ENCODE measurements at regions not wholly inside any gene's neighbourhood (a gene's known extent, or its start where the extent isn't known, plus 50 kb on each side); places are given as distances from the start of the nearest gene placed in this dataset.

DNA sequence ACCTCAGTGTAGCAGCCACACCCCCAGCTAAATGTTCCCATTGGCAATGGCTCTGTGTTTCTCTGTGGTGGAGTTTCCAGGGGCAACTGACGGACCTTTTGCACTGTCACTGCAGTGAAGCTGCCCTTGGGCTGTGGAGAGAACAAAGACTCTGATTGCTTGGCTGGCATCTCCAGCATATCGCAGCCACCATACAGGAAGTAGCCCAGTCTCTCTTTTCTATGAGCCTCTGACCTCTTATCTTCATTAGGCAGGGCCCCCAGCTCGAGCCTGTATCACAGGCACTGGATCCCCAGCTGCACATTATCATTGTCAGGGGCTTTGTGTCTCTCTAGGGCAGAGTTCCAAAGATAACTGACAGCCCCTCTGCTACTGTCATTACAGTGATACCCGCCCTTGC, 483.5 kb downstream of the ARAP2 start:
- TF ChIP-seq, protein P1, sequence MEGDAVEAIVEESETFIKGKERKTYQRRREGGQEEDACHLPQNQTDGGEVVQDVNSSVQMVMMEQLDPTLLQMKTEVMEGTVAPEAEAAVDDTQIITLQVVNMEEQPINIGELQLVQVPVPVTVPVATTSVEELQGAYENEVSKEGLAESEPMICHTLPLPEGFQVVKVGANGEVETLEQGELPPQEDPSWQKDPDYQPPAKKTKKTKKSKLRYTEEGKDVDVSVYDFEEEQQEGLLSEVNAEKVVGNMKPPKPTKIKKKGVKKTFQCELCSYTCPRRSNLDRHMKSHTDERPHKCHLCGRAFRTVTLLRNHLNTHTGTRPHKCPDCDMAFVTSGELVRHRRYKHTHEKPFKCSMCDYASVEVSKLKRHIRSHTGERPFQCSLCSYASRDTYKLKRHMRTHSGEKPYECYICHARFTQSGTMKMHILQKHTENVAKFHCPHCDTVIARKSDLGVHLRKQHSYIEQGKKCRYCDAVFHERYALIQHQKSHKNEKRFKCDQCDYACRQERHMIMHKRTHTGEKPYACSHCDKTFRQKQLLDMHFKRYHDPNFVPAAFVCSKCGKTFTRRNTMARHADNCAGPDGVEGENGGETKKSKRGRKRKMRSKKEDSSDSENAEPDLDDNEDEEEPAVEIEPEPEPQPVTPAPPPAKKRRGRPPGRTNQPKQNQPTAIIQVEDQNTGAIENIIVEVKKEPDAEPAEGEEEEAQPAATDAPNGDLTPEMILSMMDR (IDR thresholded peaks at IDR 0.05 in 2 of 3, conservative IDR thresholded peaks at IDR 0.05 in 1 of 3; ENCODE audit: borderline replicate concordance in 1 of 3, insufficient read depth in 1 of 3, low read depth in 2 of 3, low read length in 2 of 3), result no peak
- TF ChIP-seq EZH2phosphoT487 (IDR thresholded peaks at IDR 0.05; ENCODE audit: borderline replicate concordance) (no peak), EZH2 (IDR thresholded peaks at IDR 0.05) (no peak), POLR2A (IDR thresholded peaks at IDR 0.05; ENCODE audit: borderline replicate concordance, extremely low read depth, insufficient read depth, insufficient read length) (no peak), POLR2AphosphoS5 (IDR thresholded peaks at IDR 0.05; ENCODE audit: low read depth, low read length) (no peak), ZNF274 (IDR thresholded peaks at IDR 0.05; ENCODE audit: low read depth, low read length) (no peak)

Measured in HCT116 (cell line).